ENCODE measurements at regions not wholly inside any gene's neighbourhood (a gene's known extent, or its start where the extent isn't known, plus 50 kb on each side); places are given as distances from the start of the nearest gene placed in this dataset.

- Mint-ChIP-seq H3K36me3 (no peaks in the 10 kb centered on the region), H3K4me3 (no peak overlapping the region), H3K9me3 (peaks cover 7% of the 10 kb centered on the region), H3K4me1 (ENCODE audit: low read depth in 2 of 2) (no peaks in the 10 kb centered on the region), H3K27ac (no peak overlapping the region), H3K27me3 (no peaks in the 10 kb centered on the region)
- DNase-seq (ENCODE audit: low spot score) (no peak), ATAC-seq (no peak)
Observed at GRCh38 chr13:105569816-105570215, 965.6 kb downstream of the EFNB2 start.

DNA sequence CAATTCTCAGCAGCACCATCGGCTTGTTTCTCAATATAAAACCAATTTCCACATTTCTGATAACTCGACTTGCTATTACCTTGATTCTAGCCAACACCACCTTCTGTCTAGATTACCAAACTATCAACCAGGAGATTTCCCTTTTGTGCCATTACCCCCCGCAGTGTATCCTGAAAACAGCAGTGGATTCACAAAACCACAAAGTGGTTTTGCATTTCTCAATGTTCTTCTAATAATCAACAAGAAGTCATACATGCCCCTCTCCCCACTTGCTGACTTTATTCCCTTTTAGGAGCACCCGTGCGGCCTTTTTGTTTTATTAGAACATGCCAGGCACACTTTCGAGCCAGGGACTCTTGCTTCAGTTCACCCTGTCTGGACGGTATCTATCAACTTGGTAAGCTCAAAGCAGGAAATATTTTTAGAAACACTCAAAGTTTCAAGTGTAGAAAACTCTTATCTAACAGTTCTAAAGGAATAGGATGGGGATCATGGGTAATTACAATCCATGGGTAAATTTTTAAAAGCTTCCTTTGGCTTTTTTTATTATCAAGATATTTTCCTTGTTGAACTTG lies 967.4 kb downstream of the EFNB2 start:
- H3K4me1 Mint-ChIP-seq (ENCODE audit: low read depth in 2 of 2), result no peaks in the 10 kb centered on the region
- H3K36me3 Mint-ChIP-seq, result no peaks in the 10 kb centered on the region
- no peak overlapping the region for H3K4me3 Mint-ChIP-seq
- H3K27me3 Mint-ChIP-seq, result no peaks in the 10 kb centered on the region
- H3K9me3 Mint-ChIP-seq, result peaks cover 3% of the 10 kb centered on the region
- H3K27ac Mint-ChIP-seq, result no peak overlapping the region
- DNase-seq (ENCODE audit: low spot score) (no peak), ATAC-seq (no peak)

DNA sequence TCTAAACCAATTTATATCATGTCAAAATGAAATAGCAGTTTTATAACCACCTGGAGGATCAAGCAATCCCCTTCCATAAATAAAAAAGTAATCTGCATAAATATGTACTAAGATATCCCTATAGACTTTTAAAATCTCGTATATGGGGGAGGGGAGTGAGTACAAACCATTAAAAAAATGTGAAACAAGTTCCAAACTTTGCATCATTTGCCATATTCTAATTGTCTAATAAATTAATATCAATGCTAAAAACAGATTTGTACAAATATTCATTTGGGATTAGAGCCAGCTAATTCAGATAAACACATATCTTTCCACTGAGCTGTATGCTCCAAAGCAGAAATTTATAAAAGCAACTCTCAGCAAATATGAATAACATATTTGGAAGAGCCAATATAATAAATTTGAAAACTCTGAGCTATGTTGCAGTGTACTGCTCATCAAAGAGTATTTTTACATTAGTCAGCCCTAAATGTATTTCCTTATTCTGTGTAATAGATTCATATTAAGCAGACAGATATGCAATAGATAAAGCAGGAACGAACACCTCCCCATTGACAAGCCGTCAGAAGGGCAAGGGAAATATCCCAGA lies 970.2 kb downstream of the EFNB2 start:
- H3K4me1 Mint-ChIP-seq (ENCODE audit: low read depth in 2 of 2), result no peaks in the 10 kb centered on the region
- H3K9me3 Mint-ChIP-seq, result no peaks in the 10 kb centered on the region
- no peak overlapping the region for H3K4me3 Mint-ChIP-seq
- no peak overlapping the region for H3K27ac Mint-ChIP-seq
- ATAC-seq, result no peak
- no peaks in the 10 kb centered on the region for H3K36me3 Mint-ChIP-seq
- H3K27me3 Mint-ChIP-seq, result no peaks in the 10 kb centered on the region
- DNase-seq (ENCODE audit: low spot score), result no peak

DNA sequence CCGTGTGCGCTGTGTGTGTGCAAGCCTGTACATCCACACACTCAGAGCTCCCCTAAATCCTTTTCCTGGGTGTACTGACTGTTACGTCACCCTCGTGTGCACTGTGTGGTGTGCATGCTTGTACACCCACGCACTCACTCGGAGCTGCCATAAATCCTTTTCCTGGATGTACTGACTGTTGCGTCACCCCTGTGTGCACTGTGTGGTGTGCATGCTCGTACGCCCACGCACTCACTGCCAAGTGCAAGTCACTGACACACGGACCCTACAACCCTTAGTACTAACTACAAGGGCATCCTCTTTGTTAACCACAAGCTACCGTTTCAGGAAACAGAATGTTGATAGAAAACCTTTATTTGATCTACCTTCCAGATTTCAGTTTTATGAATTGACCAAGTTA lies 983.4 kb downstream of the EFNB2 start:
- DNase-seq (ENCODE audit: low spot score) (no peak), ATAC-seq (no peak)
- H3K27ac Mint-ChIP-seq, result no peak overlapping the region
- no peaks in the 10 kb centered on the region for H3K4me1 Mint-ChIP-seq (ENCODE audit: low read depth in 2 of 2)
- peaks cover 12% of the 10 kb centered on the region for H3K9me3 Mint-ChIP-seq
- H3K27me3 Mint-ChIP-seq, result no peaks in the 10 kb centered on the region
- no peak overlapping the region for H3K4me3 Mint-ChIP-seq
- H3K36me3 Mint-ChIP-seq, result no peaks in the 10 kb centered on the region

- Mint-ChIP-seq H3K4me3 (no peak overlapping the region), H3K9me3 (peaks cover 3% of the 10 kb centered on the region), H3K27me3 (no peaks in the 10 kb centered on the region), H3K27ac (no peak overlapping the region), H3K4me1 (ENCODE audit: low read depth in 2 of 2) (no peaks in the 10 kb centered on the region), H3K36me3 (no peaks in the 10 kb centered on the region)
- DNase-seq (ENCODE audit: low spot score) (no peak), ATAC-seq (no peak)
Observed at GRCh38 chr13:105547851-105548250, 987.6 kb downstream of the EFNB2 start.

DNA sequence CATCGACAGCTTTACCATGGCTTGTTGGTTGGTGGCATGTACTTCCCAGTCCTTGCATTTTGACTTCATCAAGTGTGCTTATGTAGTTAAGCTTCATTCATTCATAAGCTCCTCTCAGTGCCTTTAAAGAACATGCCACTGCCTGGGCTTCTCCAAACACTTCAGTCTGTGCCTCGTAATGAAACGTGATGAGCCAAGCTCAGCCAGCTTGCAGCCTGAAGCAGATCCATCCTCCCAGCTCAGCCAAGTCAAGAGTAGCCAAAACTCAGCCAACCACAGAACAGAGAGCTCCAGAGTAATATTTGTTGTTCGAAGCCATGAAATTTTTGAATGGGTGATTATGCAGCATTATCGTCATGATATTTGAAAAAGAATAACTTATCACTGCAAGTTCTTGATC lies 989.7 kb downstream of the EFNB2 start:
- H3K27me3 Mint-ChIP-seq, result no peaks in the 10 kb centered on the region
- H3K27ac Mint-ChIP-seq, result no peak overlapping the region
- H3K4me1 Mint-ChIP-seq (ENCODE audit: low read depth in 2 of 2), result no peaks in the 10 kb centered on the region
- H3K4me3 Mint-ChIP-seq, result no peak overlapping the region
- no peak for ATAC-seq
- peaks cover 5% of the 10 kb centered on the region for H3K9me3 Mint-ChIP-seq
- DNase-seq (ENCODE audit: low spot score), result no peak
- no peaks in the 10 kb centered on the region for H3K36me3 Mint-ChIP-seq

GRCh38 chr13:105543742-105544141 lies 991.7 kb downstream of the EFNB2 start:
- Mint-ChIP-seq H3K36me3 (no peaks in the 10 kb centered on the region), H3K4me3 (no peak overlapping the region), H3K27me3 (no peaks in the 10 kb centered on the region), H3K4me1 (ENCODE audit: low read depth in 2 of 2) (no peaks in the 10 kb centered on the region), H3K9me3 (peaks cover 2% of the 10 kb centered on the region), H3K27ac (no peak overlapping the region)
- ATAC-seq (no peak), DNase-seq (ENCODE audit: low spot score) (no peak)

- no peaks in the 10 kb centered on the region for H3K4me1 Mint-ChIP-seq (ENCODE audit: low read depth in 2 of 2)
- no peak for DNase-seq (ENCODE audit: low spot score)
- H3K4me3 Mint-ChIP-seq, result no peak overlapping the region
- H3K36me3 Mint-ChIP-seq, result no peaks in the 10 kb centered on the region
- H3K27me3 Mint-ChIP-seq, result no peaks in the 10 kb centered on the region
- ATAC-seq, result no peak
- peaks cover 2% of the 10 kb centered on the region for H3K9me3 Mint-ChIP-seq
- H3K27ac Mint-ChIP-seq, result no peak overlapping the region
Observed at GRCh38 chr13:105541565-105541964, 993.9 kb downstream of the EFNB2 start.

- no peaks in the 10 kb centered on the region for H3K4me1 Mint-ChIP-seq (ENCODE audit: low read depth in 2 of 2)
- no peaks in the 10 kb centered on the region for H3K27me3 Mint-ChIP-seq
- ATAC-seq (no peak), DNase-seq (ENCODE audit: low spot score) (no peak)
- H3K27ac Mint-ChIP-seq, result no peak overlapping the region
- H3K4me3 Mint-ChIP-seq, result no peak overlapping the region
- H3K36me3 Mint-ChIP-seq, result no peaks in the 10 kb centered on the region
- H3K9me3 Mint-ChIP-seq, result peaks cover 10% of the 10 kb centered on the region
Observed at GRCh38 chr13:105538346-105538745, 997.1 kb downstream of the EFNB2 start.

GRCh38 chr13:105537113-105537512 lies 998.3 kb downstream of the EFNB2 start:
- no peaks in the 10 kb centered on the region for H3K4me1 Mint-ChIP-seq (ENCODE audit: low read depth in 2 of 2)
- H3K27me3 Mint-ChIP-seq, result no peaks in the 10 kb centered on the region
- DNase-seq (ENCODE audit: low spot score), result no peak
- H3K4me3 Mint-ChIP-seq, result no peak overlapping the region
- peaks cover 14% of the 10 kb centered on the region for H3K9me3 Mint-ChIP-seq
- no peak overlapping the region for H3K27ac Mint-ChIP-seq
- H3K36me3 Mint-ChIP-seq, result no peaks in the 10 kb centered on the region
- ATAC-seq, result no peak

GRCh38 chr13:105530468-105530867 lies 1005.0 kb downstream of the EFNB2 start:
- H3K9me3 Mint-ChIP-seq, result peaks cover 19% of the 10 kb centered on the region
- no peak for ATAC-seq

GRCh38 chr13:105527127-105527526 lies 1008.3 kb downstream of the EFNB2 start:
- ATAC-seq (no peak), DNase-seq (ENCODE audit: low spot score) (no peak)
- H3K27me3 Mint-ChIP-seq, result no peaks in the 10 kb centered on the region
- H3K4me3 Mint-ChIP-seq, result no peak overlapping the region
- H3K27ac Mint-ChIP-seq, result no peak overlapping the region
- H3K4me1 Mint-ChIP-seq (ENCODE audit: low read depth in 2 of 2), result no peaks in the 10 kb centered on the region
- H3K9me3 Mint-ChIP-seq, result peaks cover 11% of the 10 kb centered on the region
- H3K36me3 Mint-ChIP-seq, result no peaks in the 10 kb centered on the region

More at GRCh38 chr13:105530468-105530867, 1005.0 kb downstream of the EFNB2 start:
- DNase-seq (ENCODE audit: low spot score), result no peak
- no peak overlapping the region for H3K27ac Mint-ChIP-seq
- no peaks in the 10 kb centered on the region for H3K27me3 Mint-ChIP-seq
- H3K36me3 Mint-ChIP-seq, result no peaks in the 10 kb centered on the region
- H3K4me3 Mint-ChIP-seq, result no peak overlapping the region
- H3K4me1 Mint-ChIP-seq (ENCODE audit: low read depth in 2 of 2), result no peaks in the 10 kb centered on the region

DNA sequence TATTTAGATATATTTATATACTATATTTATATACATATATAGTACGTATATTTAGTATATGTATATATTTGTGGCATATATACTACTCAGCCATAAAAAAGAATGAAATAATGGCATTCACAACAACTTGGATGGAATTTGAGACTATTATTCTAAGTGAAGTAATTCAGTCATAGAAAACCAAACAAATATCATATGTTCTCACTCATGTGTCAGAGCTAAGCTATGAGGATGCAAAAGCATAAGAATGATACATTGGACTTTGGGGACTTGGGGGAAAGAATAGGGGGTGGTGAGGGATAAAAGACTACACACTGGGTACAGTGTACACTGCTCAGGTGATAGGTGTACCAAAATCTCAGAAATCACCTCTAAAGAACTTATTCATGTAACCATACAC lies 1015.7 kb downstream of the EFNB2 start:
- ATAC-seq (no peak), DNase-seq (ENCODE audit: low spot score) (no peak)
- H3K4me1 Mint-ChIP-seq (ENCODE audit: low read depth in 2 of 2), result no peaks in the 10 kb centered on the region
- H3K4me3 Mint-ChIP-seq, result no peak overlapping the region
- no peak overlapping the region for H3K27ac Mint-ChIP-seq
- H3K9me3 Mint-ChIP-seq, result no peaks in the 10 kb centered on the region
- no peaks in the 10 kb centered on the region for H3K36me3 Mint-ChIP-seq
- H3K27me3 Mint-ChIP-seq, result no peaks in the 10 kb centered on the region

DNA sequence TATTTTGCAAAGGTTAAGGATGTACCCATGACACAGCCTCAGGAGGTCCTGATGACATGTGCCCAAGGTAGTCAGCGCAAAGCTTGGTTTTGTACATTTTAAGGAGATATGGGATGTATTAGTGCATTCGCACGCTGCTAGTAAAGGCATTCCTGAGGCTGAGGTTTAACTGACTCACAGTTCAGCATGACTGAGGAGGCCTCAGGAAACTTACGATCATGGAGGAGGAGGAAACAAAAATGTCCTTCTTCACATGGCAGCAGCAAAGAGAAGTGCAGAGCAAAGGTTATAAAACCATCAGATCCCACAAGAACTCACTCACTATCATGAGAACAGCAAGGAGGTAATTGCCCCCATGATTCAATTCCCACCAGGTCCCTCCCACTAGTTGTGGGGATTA lies 1017.4 kb downstream of the EFNB2 start:
- no peaks in the 10 kb centered on the region for H3K9me3 Mint-ChIP-seq
- H3K27me3 Mint-ChIP-seq, result no peaks in the 10 kb centered on the region
- H3K27ac Mint-ChIP-seq, result no peak overlapping the region
- DNase-seq (ENCODE audit: low spot score) (no peak), ATAC-seq (no peak)
- no peak overlapping the region for H3K4me3 Mint-ChIP-seq
- no peaks in the 10 kb centered on the region for H3K36me3 Mint-ChIP-seq
- H3K4me1 Mint-ChIP-seq (ENCODE audit: low read depth in 2 of 2), result no peaks in the 10 kb centered on the region

DNA sequence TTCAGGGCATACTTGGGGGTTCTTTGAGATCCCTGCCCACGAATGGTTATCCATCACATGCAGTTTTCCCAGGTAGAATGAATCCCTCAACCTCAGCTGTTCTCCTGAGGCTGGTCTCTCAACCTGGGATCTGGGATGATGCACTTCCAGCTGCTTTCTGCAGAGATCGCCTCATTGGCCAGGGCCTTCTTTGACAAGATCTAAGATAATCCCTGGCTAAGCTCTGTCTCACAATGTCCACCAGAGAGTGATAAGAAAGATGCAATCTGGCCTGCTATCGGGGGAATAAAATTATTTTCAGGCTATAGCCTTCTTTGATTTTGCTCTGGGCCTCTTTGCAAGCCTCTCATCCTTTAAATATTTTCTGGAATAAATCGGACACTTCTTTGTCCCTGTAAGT lies 1021.1 kb downstream of the EFNB2 start:
- ATAC-seq, result no peak
- Mint-ChIP-seq H3K9me3 (no peaks in the 10 kb centered on the region), H3K27ac (no peak overlapping the region), H3K4me3 (no peak overlapping the region), H3K36me3 (no peaks in the 10 kb centered on the region), H3K27me3 (no peaks in the 10 kb centered on the region), H3K4me1 (ENCODE audit: low read depth in 2 of 2) (no peaks in the 10 kb centered on the region)
- no peak for DNase-seq (ENCODE audit: low spot score)
